Mesodermal cell (in vitro differentiated cells): ENCODE measurements at regions not wholly inside any gene's neighbourhood (a gene's known extent, or its start where the extent isn't known, plus 50 kb on each side); places are given as distances from the start of the nearest gene placed in this dataset.

Source experiments
- H3K27ac ChIP-seq: 2 replicates; pipeline ENCODE4 v1.7.0; 2013; ENCODE audit warnings: mild to moderate bottlenecking, low read depth, low read length, moderate library complexity; ENCODE audit not compliant: severe bottlenecking
- H3K36me3 ChIP-seq: 2 replicates; pipeline ENCODE4 v1.7.1; 2013; ENCODE audit warnings: mild to moderate bottlenecking, low read length, moderate library complexity; ENCODE audit not compliant: control insufficient read depth, insufficient read depth
- H3K4me1 ChIP-seq: one replicate; pipeline ENCODE4 v1.7.1; 2013; ENCODE audit warnings: mild to moderate bottlenecking, low read length; ENCODE audit not compliant: insufficient read depth, control insufficient read depth, poor library complexity, severe bottlenecking
- H3K4me3 ChIP-seq: 2 replicates; pipeline ENCODE4 v1.7.0; 2013; ENCODE audit warnings: low read length, control low read depth, mild to moderate bottlenecking; ENCODE audit not compliant: insufficient read depth, poor library complexity, severe bottlenecking; ENCODE audit errors: extremely low read depth
- H3K9me3 ChIP-seq: 2 replicates; pipeline ENCODE4 v1.7.1; 2013; ENCODE audit warnings: mild to moderate bottlenecking, low read length, moderate library complexity; ENCODE audit not compliant: control insufficient read depth
- WGBS, 2 experiments: methylation state at CpG; one replicate each; pipeline ENCODE4 v1.1.5; 2013; ENCODE audit warnings: missing lambda C conversion rate in 2 of 2; ENCODE audit not compliant: insufficient coverage in 2 of 2; 5-methylcytosine and 5-hydroxymethylcytosine counted together

DNA sequence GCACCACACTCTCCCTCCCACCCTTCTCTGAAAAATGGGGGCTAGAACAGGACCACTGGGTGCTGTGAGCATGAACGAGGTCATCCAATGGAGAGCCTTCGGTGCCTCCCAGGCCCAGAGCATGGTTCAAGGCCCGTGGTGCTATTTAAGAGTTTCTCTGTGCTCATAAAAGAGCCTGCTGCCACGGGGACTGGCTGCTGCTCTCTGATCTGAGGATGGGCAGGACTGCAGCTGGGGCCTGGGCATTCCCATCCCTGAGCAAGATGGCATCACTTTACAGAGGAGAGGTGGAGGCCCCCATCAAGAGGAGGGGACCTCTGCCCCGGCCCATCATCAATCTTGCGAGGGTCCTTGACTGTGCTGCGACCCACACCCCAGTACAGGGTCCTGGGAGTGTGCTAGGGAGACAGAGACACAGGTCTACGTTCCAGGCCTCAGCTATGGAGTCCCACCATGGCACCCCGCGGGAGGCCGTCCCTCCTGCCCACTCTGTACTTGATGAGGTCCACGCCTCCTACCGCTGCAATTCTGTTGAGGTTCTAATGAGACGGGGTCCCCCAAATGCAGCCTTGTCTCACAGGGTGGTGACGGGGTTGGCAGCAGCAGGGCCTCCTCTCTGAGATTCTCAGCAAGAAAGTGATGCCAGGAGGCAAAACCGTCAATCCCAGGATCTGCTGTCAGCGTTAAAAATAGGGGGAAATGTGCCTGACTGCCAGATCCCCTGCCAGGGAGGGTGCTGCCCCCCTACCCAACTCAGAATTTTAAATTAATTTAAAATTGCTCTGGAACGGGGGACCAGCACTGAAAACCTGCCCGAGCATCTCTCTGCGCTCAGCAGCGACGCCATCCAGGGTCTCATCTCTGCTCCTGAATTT, 405.4 kb downstream of the SHANK2 start:
- Histone ChIP-seq H3K4me3 (no peak overlapping the region), H3K36me3 (no peaks in the 10 kb centered on the region), H3K4me1 (no peaks in the 10 kb centered on the region), H3K9me3 (no peaks in the 10 kb centered on the region), H3K27ac (no peak overlapping the region)
- WGBS, 2 experiments, result 91 to 93% methylated on average over 18 to 20 of the region's 22 CpGs

- Histone ChIP-seq H3K9me3 (no peaks in the 10 kb centered on the region), H3K4me1 (no peaks in the 10 kb centered on the region), H3K36me3 (no peaks in the 10 kb centered on the region), H3K27ac (no peak overlapping the region), H3K4me3 (no peak overlapping the region)
- 89 to 96% methylated on average over 12 of the region's 13 CpGs for WGBS, 2 experiments
These were observed 404.1 kb downstream of the SHANK2 start for GRCh38 chr11:70848243-70848750.

DNA sequence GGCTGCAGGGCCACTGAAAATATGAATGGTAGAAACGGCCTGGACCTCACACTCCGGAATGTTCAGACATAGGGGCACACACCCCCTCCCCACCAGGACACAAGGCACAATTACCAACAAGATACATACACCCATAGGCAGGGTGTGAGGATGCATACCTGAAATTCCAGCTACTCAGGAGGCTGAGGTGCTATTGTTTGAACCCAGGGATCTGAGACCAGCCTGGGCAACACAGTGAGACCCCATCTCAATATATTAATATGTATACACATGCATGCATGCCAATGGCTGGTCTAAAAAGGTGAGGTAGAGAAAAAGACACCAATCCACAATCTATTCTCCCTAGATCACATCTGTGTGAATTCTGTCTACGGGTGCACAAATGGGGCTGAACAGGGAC, 403.3 kb downstream of the SHANK2 start:
- no peaks in the 10 kb centered on the region for H3K9me3 ChIP-seq
- H3K4me3 ChIP-seq, result no peak overlapping the region
- WGBS, 2 experiments, result 76 to 93% methylated on average over 2 to 3 of the region's 3 CpGs
- no peaks in the 10 kb centered on the region for H3K4me1 ChIP-seq
- H3K36me3 ChIP-seq, result no peaks in the 10 kb centered on the region
- no peak overlapping the region for H3K27ac ChIP-seq

GRCh38 chr11:70851308-70851707, 401.1 kb downstream of the SHANK2 start:
- Histone ChIP-seq H3K4me3 (no peak overlapping the region), H3K4me1 (no peaks in the 10 kb centered on the region), H3K36me3 (no peaks in the 10 kb centered on the region), H3K27ac (no peak overlapping the region), H3K9me3 (no peaks in the 10 kb centered on the region)
- WGBS, 2 experiments, result 94 to 100% methylated on average over 2 to 3 of the region's 3 CpGs

GRCh38 chr11:70851907-70852306, 400.5 kb downstream of the SHANK2 start:
- Histone ChIP-seq H3K4me1 (no peaks in the 10 kb centered on the region), H3K36me3 (no peaks in the 10 kb centered on the region), H3K4me3 (no peak overlapping the region), H3K9me3 (no peaks in the 10 kb centered on the region), H3K27ac (no peak overlapping the region)
- 93 to 97% methylated on average over 9 of the region's 10 CpGs for WGBS, 2 experiments

DNA sequence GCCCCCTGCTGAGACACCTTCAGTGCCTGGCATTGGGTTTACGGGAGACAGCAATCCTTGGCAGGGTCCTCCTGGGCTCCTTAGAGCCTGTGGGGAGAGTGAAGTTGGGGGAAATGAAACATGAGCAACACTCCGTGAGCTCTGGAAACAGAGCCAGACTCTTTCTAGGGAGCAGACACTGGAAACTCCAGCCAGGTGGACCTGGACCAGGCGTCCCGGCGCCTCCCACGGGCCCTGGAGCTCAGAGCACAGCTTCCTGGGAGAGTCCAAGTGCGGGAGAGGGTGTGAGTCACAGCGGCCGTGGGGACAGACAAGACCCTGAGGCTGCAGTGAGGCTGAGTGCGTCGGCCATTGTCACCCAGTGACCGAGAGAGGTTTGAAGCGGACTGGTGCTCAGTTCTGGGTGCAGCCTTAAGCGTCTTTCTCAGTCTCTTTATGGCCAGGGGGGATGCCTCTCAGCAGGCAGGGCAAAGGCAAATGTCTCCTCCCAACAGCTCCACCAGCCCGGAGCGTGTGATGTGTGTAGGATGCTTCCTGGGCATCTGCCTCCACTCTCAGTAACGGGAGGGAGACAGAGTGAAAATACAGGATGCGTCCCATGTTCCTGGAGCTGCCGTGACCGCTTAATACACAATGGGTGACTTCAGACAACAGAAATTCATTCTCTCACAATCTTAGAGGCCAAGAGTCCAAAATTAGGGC, 399.2 kb downstream of the SHANK2 start:
- no peak overlapping the region for H3K4me3 ChIP-seq
- no peaks in the 10 kb centered on the region for H3K9me3 ChIP-seq
- H3K27ac ChIP-seq, result no peak overlapping the region
- H3K4me1 ChIP-seq, result no peaks in the 10 kb centered on the region
- WGBS, 2 experiments, result 90 to 95% methylated on average over 16 to 17 of the region's 20 CpGs
- no peaks in the 10 kb centered on the region for H3K36me3 ChIP-seq

DNA sequence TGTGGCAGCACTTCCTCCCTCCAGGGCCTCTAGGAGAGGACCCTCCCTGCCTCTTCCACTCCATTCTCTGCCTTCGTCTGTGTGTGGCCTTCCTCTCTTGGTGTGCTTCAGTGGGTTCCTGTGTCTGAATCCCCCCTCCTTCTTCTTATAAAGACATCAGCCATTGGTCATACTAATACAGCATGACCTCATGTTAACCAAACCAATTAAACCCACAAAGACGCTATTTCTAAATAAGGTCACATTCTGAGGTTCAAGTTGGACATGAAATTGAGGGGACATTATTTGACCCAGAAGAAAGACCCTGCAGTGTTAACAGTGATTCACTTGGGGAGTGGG, 398.6 kb downstream of the SHANK2 start:
- no peak overlapping the region for H3K27ac ChIP-seq
- no peak overlapping the region for H3K4me3 ChIP-seq
- WGBS, 2 experiments, result 89 to 92% methylated on average over 1 to 2 of the region's 2 CpGs
- H3K36me3 ChIP-seq, result no peaks in the 10 kb centered on the region
- H3K4me1 ChIP-seq, result no peaks in the 10 kb centered on the region
- H3K9me3 ChIP-seq, result no peaks in the 10 kb centered on the region

GRCh38 chr11:70854201-70854600, 398.2 kb downstream of the SHANK2 start:
- Histone ChIP-seq H3K36me3 (no peaks in the 10 kb centered on the region), H3K4me3 (no peak overlapping the region), H3K9me3 (no peaks in the 10 kb centered on the region), H3K27ac (no peak overlapping the region), H3K4me1 (no peaks in the 10 kb centered on the region)
- WGBS, 2 experiments, result 91 to 94% methylated on average over 3 of the region's 3 CpGs

DNA sequence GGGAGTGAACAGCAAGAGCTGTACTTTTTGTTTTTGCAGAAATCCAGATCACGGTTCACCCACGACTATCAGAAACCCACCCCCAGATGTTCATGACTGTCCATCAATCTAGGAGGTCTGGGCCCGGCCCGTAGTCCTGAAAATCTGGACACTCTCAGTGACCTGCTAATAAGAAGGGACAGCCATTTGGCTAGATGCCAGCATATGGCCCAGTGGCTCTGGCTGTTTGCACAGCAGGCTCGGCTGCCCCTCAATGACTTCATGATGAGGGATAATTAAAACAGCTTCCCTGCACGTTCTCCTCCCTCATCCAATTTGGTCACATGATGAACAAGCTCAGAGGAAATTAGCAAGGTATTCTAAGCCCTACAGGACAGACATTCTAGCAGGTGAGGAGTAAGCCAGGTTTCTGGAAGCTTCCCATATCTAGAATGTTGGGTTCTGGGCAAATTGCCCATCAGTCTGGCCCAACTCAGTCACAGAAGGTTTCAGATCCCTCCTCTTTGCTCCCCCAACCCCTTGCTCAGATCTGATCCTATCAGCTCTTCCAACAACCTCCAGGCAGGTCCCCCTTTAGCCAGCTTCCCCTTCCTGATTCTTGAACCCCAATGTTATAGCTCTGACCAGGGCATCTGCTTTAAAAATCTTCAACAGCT, 397.3 kb downstream of the SHANK2 start:
- WGBS, 2 experiments, result 50 to 63% methylated on average over 3 to 5 of the region's 6 CpGs

DNA sequence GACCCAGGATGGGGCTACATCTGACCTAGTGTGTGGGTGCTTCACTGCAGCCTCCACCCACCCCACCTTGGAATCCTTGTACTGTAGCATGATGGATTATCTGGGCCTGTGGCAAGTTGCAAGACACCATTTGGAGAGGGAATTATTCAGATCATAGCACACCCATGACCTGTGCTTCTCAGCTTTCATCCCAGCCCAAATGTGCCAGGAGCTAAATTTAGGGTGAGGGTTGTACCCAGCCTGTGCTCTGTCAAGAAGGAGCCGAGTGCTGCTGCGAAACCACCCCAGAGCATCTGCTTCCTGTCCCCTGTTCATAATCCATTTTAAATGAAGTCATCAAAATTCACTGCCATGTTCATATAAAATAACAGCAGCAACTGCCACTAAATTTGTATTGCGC, 394.5 kb downstream of the SHANK2 start:
- H3K4me1 ChIP-seq, result no peaks in the 10 kb centered on the region
- 83 to 100% methylated on average over 1 to 3 of the region's 3 CpGs for WGBS, 2 experiments
- no peaks in the 10 kb centered on the region for H3K36me3 ChIP-seq
- no peak overlapping the region for H3K4me3 ChIP-seq
- no peak overlapping the region for H3K27ac ChIP-seq
- no peaks in the 10 kb centered on the region for H3K9me3 ChIP-seq

More for the DNA sequence above, 397.3 kb downstream of the SHANK2 start:
- Histone ChIP-seq H3K27ac (no peak overlapping the region), H3K4me1 (no peaks in the 10 kb centered on the region), H3K4me3 (no peak overlapping the region), H3K36me3 (no peaks in the 10 kb centered on the region), H3K9me3 (no peaks in the 10 kb centered on the region)
